ENCODE measurements at regions not wholly inside any gene's neighbourhood (a gene's known extent, or its start where the extent isn't known, plus 50 kb on each side); places are given as distances from the start of the nearest gene placed in this dataset.

DNA sequence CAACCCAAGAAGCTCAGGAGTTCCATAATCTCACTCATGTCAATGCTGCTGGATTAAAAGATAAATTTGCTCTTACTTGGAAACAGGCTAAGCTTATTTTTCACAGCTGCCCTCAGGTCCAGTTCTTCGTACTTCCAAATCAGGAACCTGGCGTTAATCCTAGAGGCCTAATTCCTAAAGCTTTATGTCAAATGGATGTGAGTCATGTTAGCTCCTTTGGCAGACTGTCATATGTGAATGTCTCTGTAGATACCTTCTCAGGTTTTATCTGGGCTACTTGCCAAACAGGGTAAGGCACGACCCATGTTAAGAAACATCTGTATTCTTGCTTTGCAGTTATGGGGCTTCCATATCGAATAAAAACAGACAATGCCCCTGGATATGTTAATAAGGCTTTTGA is 504.6 kb downstream of the ALG10 start:
- H3K27me3 ChIP-seq = no peaks in the 10 kb centered on the region

GRCh38 chr12:34547276-34547675 is 525.0 kb downstream of the ALG10 start:
- Histone ChIP-seq H3K9ac (no peak overlapping the region), H4K20me1 (no peaks in the 10 kb centered on the region), H3K36me3 (no peaks in the 10 kb centered on the region), H3K27me3 (no peaks in the 10 kb centered on the region), H3K4me3 (no peak overlapping the region), H3K4me1 (no peaks in the 10 kb centered on the region), H3K4me2 (no peak overlapping the region), H3K27ac (no peak overlapping the region), H3K9me3 (replicated peaks in 1 of 11) (peaks cover 97 to 100% (median 100%) of the 10 kb centered on the region in 11 experiments)
- TF ChIP-seq Cebpa-rat (IDR thresholded peaks at IDR 0.05) = no peak

More for the DNA sequence above, 504.6 kb downstream of the ALG10 start:
- no peak overlapping the region for H3K4me3 ChIP-seq
- peaks cover 0 to 16% (median 5%) of the 10 kb centered on the region in 11 experiments; a peak in 8 of 22 replicates for H3K9me3 ChIP-seq (replicated peaks in 1 of 11)
- H3K36me3 ChIP-seq = no peaks in the 10 kb centered on the region
- H4K20me1 ChIP-seq = no peaks in the 10 kb centered on the region
- H3K9ac ChIP-seq = no peak overlapping the region
- no peak overlapping the region for H3K4me2 ChIP-seq
- no peak for TF ChIP-seq Cebpa-rat (IDR thresholded peaks at IDR 0.05)
- no peak overlapping the region for H3K27ac ChIP-seq
- H3K4me1 ChIP-seq = no peaks in the 10 kb centered on the region

- TF ChIP-seq Cebpa-rat (IDR thresholded peaks at IDR 0.05) = no peak
- Histone ChIP-seq H3K27me3 (no peaks in the 10 kb centered on the region), H3K27ac (no peak overlapping the region), H3K36me3 (no peaks in the 10 kb centered on the region), H3K4me3 (no peak overlapping the region), H4K20me1 (no peaks in the 10 kb centered on the region), H3K4me2 (no peak overlapping the region), H3K9me3 (replicated peaks in 1 of 11) (peaks cover 99 to 100% (median 100%) of the 10 kb centered on the region in 11 experiments), H3K4me1 (no peaks in the 10 kb centered on the region), H3K9ac (no peak overlapping the region)
Measured at GRCh38 chr12:34591966-34592365, 569.7 kb downstream of the ALG10 start.

DNA sequence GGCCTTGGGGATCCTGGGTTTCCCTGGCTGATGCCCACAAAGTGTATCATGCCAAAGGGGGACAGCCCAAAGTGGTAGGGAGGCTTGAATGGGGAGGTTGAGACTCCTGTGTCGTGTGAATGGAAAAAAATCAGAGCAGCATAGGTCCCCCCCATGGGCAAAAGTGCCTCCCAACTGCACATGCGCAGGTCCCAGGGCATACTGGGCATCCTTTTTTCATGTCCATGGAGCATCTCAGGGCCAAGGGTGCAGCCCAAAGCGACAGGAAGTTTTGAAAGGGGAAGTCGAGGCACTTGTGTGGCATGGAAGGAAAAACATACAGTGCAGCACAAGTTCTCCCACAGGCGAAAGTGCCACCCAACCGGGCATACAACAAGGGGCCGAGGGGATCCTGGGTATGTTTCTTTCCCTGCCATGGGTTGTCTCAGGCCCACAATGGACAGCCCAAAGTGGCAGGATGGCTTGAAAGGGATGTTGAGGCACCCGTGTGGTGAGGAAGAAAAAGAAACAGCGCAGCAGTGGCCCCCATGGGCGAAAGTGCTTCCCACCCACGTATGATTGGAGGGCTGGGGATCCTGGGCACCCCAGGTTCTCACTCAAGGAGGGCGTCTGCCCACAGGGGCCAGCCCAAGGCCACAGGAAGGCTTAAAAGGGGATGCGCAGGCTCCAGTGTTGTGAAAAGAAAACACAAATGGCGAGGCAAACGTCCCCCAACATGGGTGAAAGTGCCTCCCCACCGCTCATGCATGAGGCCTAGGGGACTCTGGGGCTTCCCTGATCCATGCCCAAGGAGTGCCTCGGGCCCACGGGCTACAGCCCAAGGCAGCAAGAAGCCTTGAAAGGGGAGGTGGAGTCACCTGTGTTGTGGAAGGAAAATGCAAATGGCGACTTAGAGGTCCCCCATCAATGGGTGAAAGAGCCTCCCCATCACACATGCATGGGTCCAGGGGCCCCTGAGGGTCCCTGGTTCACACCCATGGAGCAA is 573.7 kb downstream of the ALG10 start:
- H3K36me3 ChIP-seq = no peaks in the 10 kb centered on the region
- H3K4me1 ChIP-seq = no peaks in the 10 kb centered on the region
- TF ChIP-seq Cebpa-rat (IDR thresholded peaks at IDR 0.05) = no peak
- H3K9ac ChIP-seq = no peak overlapping the region
- no peak overlapping the region for H3K27ac ChIP-seq
- no peak overlapping the region for H3K4me2 ChIP-seq
- H3K9me3 ChIP-seq (replicated peaks in 1 of 11) = peaks cover 98 to 100% (median 100%) of the 10 kb centered on the region in 11 experiments
- H3K27me3 ChIP-seq = no peaks in the 10 kb centered on the region
- no peaks in the 10 kb centered on the region for H4K20me1 ChIP-seq
- no peak overlapping the region for H3K4me3 ChIP-seq

DNA sequence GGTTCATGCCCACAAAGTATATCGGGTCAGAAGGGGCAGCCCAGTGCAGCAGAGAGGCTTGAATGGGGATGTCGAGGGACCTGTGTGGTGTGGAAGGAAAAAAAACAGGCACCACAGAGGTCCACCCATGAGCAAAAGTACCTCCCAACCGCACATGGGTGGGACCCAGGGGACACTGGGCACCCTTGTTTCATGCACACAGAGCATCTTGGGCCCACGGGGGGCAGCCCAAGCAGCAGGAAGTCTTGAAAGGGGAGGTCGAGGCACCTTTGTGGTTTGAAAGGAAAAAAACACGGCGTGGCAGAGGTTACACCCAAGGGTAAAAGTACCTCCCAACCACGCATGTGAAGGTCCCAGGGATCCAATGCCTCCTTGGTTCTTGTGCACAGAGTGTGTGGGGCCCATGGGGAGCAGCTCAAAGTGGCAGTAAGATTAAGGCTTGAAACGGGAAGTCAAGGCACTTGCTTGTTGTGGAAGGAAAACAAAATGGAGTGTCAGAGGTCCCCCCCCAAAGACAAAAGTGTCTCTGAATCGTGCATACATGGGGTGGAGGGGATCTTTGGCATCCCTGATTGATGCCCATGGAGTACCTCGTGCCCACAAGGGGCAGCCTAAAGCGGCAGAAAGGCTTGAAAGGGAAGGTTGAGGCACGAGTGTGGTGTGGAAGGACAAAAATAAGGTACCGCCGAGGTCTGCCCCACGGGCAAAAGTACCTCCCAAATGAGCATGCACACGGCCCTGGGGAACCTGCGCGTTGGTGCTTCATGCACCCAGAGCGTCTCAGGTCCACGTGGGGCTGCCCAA is 575.5 kb downstream of the ALG10 start:
- Histone ChIP-seq H3K27me3 (no peaks in the 10 kb centered on the region), H3K9ac (no peak overlapping the region), H3K27ac (no peak overlapping the region), H3K4me2 (no peak overlapping the region), H3K4me1 (no peaks in the 10 kb centered on the region), H3K4me3 (no peak overlapping the region), H3K9me3 (replicated peaks in 1 of 11) (peaks cover 98 to 100% (median 100%) of the 10 kb centered on the region in 11 experiments), H3K36me3 (no peaks in the 10 kb centered on the region), H4K20me1 (no peaks in the 10 kb centered on the region)
- TF ChIP-seq Cebpa-rat (IDR thresholded peaks at IDR 0.05) = no peak

DNA sequence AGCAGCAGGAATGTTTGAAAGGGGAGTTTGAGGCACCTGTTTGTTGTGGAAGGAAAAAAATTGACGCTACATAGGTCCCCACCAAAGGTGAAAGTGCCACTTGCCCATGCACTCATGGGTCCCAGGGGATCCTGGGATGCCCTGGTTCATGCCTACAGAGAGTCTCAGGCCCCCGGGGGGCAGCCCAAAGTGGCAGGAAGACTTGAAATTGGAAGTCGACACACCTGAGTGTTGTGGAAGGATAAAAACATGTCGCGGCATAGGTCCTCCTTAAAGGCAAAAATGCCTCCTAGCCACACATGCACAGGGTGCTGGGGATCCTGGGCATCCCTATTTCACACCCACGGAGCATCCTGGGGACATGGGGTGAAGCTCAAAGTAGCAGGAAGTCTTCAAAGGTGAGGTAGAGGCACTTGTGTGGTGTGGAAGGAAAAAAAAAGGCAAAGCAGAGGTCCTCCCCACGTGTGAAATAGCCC is 576.1 kb downstream of the ALG10 start:
- no peak overlapping the region for H3K9ac ChIP-seq
- H3K4me2 ChIP-seq = no peak overlapping the region
- no peaks in the 10 kb centered on the region for H3K27me3 ChIP-seq
- no peak for TF ChIP-seq Cebpa-rat (IDR thresholded peaks at IDR 0.05)
- H3K9me3 ChIP-seq (replicated peaks in 1 of 11) = peaks cover 98 to 100% (median 100%) of the 10 kb centered on the region in 11 experiments
- H3K36me3 ChIP-seq = no peaks in the 10 kb centered on the region
- no peak overlapping the region for H3K4me3 ChIP-seq
- no peaks in the 10 kb centered on the region for H3K4me1 ChIP-seq
- no peaks in the 10 kb centered on the region for H4K20me1 ChIP-seq
- no peak overlapping the region for H3K27ac ChIP-seq

GRCh38 chr12:34598851-34599529 is 576.7 kb downstream of the ALG10 start:
- peaks cover 98 to 100% (median 100%) of the 10 kb centered on the region in 11 experiments for H3K9me3 ChIP-seq (replicated peaks in 1 of 11)
- no peaks in the 10 kb centered on the region for H3K36me3 ChIP-seq
- no peak overlapping the region for H3K9ac ChIP-seq
- H3K4me3 ChIP-seq = no peak overlapping the region
- no peaks in the 10 kb centered on the region for H3K4me1 ChIP-seq
- no peak overlapping the region for H3K27ac ChIP-seq
- no peaks in the 10 kb centered on the region for H3K27me3 ChIP-seq
- TF ChIP-seq Cebpa-rat (IDR thresholded peaks at IDR 0.05) = no peak
- H3K4me2 ChIP-seq = no peak overlapping the region
- H4K20me1 ChIP-seq = no peaks in the 10 kb centered on the region

DNA sequence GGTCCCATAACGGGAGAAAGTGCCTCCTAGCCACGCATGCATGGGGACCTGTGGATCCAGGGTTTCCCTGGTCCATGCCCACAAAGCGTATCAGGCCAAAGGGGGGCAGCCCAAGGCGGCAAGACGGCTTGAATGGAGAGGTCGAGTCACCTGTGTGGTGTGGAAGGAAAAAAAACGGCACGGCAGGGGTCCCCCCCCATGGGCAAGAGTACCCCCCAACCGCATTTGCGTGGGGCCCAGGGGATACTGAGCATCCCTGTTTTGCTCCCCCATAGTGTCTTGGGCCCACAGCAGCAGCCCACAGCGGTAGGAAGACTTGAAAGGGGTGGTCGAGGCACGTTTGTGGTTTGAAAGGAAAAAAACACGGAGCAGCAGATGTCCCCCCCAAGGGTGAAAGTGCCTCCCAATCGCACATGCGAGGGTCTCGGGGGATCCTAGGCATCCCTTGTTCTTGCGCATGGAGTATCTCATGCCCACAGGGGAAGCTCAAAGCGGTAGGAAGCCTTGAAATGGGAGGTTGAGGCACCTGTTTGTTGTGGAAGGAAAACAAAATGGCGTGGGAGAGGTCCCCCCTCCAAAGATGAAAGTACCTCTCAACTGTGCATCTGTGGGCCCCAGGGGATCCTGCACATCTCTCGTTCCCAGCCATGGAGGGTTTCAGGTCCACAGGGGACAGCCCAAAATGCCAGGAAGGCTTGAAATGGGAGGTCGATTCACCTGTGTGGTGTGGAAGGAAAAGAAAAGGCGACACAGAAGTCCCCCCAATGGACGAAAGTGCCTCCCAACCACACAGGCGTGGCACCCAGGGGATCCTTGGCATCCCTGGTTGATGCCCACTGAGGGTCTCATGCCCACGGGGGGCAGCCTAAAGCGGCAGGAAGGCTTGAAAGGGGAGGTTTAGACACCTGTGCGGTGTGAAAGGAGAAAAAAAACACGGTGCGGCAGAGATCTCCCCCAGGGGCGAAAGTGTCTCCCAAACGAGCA is 577.5 kb downstream of the ALG10 start:
- H3K36me3 ChIP-seq = no peaks in the 10 kb centered on the region
- no peak for TF ChIP-seq Cebpa-rat (IDR thresholded peaks at IDR 0.05)
- H3K9me3 ChIP-seq (replicated peaks in 1 of 11) = peaks cover 98 to 100% (median 100%) of the 10 kb centered on the region in 11 experiments
- no peak overlapping the region for H3K27ac ChIP-seq
- no peak overlapping the region for H3K4me2 ChIP-seq
- no peak overlapping the region for H3K9ac ChIP-seq
- no peaks in the 10 kb centered on the region for H3K27me3 ChIP-seq
- H3K4me3 ChIP-seq = no peak overlapping the region
- no peaks in the 10 kb centered on the region for H3K4me1 ChIP-seq
- no peaks in the 10 kb centered on the region for H4K20me1 ChIP-seq
